DND-41 (cell line): ENCODE measurements at regions not wholly inside any gene's neighbourhood (a gene's known extent, or its start where the extent isn't known, plus 50 kb on each side); places are given as distances from the start of the nearest gene placed in this dataset.

ENCODE experiments used
- EZH2 ChIP-seq: IDR thresholded peaks from 3 replicates; pipeline ENCODE4 v1.6.1; 2012; ENCODE audit warnings: borderline replicate concordance, low read depth, mild to moderate bottlenecking, moderate library complexity, low read length, inconsistent platforms; ENCODE audit not compliant: severe bottlenecking
- TF ChIP-seq, protein P1 (sequence below): IDR thresholded peaks from 2 replicates; pipeline ENCODE4 v1.5.1; 2012; ENCODE audit warnings: borderline replicate concordance, low read length, moderate library complexity, mild to moderate bottlenecking; ENCODE audit not compliant: poor library complexity, severe bottlenecking; ENCODE audit errors: extremely low read depth

- no peak for TF ChIP-seq EZH2
- TF ChIP-seq, protein P1, sequence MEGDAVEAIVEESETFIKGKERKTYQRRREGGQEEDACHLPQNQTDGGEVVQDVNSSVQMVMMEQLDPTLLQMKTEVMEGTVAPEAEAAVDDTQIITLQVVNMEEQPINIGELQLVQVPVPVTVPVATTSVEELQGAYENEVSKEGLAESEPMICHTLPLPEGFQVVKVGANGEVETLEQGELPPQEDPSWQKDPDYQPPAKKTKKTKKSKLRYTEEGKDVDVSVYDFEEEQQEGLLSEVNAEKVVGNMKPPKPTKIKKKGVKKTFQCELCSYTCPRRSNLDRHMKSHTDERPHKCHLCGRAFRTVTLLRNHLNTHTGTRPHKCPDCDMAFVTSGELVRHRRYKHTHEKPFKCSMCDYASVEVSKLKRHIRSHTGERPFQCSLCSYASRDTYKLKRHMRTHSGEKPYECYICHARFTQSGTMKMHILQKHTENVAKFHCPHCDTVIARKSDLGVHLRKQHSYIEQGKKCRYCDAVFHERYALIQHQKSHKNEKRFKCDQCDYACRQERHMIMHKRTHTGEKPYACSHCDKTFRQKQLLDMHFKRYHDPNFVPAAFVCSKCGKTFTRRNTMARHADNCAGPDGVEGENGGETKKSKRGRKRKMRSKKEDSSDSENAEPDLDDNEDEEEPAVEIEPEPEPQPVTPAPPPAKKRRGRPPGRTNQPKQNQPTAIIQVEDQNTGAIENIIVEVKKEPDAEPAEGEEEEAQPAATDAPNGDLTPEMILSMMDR: no peak
Observed at GRCh38 chr11:34830035-34830434, 86.1 kb downstream of the APIP start.
